ENCODE measurements at regions not wholly inside any gene's neighbourhood (a gene's known extent, or its start where the extent isn't known, plus 50 kb on each side); places are given as distances from the start of the nearest gene placed in this dataset.

GRCh38 chr3:99439892-99440291, 198.5 kb upstream of the COL8A1 start:
- DNase-seq (ENCODE audit: low read depth) = no peak

DNA sequence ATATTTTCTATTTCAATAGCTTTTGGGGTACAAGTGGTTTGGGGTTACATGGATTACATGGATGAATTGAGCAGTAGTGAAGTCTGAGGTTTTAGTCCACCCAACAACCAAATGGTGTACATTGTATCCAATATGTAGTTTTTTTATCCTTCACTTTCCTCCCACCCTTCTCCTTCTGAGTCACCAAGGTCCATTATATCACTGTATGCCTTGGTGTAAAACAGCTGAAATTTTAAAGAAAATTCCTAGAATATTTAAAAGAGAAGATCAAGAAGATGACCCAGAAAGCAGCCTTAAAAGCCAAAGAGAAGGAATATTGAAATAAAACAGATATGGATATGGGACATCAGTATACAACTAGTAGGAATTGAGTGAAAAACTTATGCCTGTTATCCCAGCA, 204.2 kb upstream of the COL8A1 start:
- DNase-seq (ENCODE audit: low read depth) = no peak

DNA sequence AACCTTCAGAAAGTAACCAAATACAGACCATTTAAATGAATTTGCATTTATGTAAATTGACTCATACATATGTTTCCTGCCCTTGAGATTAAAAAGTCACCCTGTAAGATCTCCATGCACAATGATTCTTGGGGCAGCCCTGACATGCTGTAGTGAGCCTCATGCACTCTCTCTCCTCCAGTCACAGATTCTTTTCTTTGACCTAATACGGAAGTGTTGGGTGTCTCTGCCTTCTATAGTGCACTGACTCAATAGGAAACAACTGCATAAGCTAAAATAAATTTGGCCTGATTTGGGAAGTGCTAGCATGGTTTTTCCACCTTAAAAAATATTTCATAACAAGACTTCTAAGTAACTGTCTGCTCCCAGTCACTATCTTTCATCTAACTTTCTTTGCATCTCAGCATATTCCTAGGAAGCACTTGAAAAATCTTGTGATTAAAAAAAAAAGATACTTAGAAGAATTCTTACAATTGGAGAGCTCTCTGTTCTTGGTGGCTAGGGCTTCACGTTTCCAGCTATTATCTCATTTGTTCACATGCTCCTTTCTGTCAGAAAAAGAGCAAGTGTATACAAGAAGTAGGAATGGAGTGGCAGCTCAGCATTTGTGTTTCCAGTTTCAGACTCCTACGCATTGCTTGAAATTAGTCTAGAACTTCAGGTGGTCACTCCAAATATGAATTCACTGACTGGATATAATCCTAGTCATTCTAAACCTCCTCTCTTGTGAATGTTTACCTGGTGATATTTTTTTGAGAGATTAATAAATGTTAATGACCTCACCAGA, 207.9 kb upstream of the COL8A1 start:
- no peak for DNase-seq (ENCODE audit: low read depth)

DNA sequence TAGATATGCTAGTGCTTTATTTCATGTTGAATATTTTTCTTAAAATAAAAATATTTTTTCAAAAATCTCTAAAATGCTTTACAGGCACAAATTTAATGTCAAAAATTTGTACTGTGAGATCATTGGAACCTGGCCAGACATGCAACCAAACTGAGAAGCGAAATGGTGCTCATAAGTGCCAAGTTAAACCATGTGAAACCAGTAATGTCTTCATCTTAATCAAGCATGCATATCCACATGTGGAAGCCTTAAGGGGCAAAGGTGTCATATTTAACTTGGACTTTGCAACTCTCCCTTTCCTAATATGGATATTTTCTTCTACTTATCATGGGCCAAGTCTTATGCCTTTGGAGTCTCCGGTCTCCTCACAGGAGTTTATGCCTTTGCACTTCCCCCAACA, 208.9 kb upstream of the COL8A1 start:
- no peak for DNase-seq (ENCODE audit: low read depth)

DNA sequence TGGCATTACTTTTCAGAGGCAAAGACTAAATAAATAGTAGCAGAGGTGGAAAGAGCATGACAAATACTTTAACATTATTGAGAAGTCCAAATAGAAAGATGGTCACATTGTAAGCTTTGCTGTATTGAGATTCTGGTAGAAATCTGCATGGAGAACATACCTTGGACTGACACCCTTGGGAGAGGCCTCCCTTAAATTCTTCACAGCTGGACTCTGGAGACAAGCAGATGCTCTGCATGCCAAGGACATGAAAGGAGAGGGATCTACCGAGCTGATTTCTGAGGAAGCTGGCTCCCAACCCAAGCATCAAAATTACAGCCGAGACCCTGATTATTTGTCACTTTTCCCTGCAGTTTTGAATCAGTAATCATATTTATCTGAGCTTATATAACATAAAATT, 212.5 kb upstream of the COL8A1 start:
- no peak for DNase-seq (ENCODE audit: low read depth)

DNA sequence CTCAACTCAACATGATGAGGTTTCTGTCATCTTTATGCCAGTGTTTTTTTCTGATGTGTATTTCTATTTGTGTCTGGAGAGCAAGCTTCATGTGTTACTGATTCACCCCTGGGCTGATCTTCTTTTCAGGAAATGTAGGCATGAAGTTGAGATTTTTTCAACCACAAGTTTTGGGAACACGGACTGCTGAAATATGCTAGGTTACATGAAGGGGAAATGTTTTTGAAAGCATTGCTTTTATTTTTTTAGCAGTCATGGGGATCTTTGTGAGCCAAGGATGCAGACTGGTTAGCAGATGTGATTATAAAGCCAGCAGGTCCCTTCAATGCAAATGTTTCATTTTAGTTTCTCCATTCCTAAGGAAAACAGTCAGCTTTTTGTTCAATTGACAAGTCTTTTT, 219.3 kb upstream of the COL8A1 start:
- no peak for DNase-seq (ENCODE audit: low read depth)

GRCh38 chr3:99418709-99419108, 219.7 kb upstream of the COL8A1 start:
- no peak for DNase-seq (ENCODE audit: low read depth)

GRCh38 chr3:99418209-99418635, 220.2 kb upstream of the COL8A1 start:
- no peak for DNase-seq (ENCODE audit: low read depth)

DNA sequence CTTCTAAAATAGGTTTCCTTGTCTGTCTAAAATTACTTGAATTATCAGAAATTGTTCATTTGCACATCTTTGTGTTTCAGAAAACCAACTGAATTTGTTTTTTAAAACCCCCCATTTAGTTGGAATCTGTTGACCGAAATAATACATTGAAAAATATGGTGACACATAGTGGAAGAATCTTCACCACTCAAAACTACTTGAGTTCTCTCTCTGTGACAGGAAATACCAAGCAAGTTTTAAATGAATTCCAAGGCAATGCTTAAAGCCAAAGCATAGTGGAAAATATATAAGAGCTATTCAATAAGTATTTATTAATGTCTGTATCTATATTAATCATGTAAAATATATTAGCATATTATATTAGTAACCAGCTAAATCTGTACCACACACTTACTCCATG, 224.9 kb upstream of the COL8A1 start:
- peak; percentile 49 for DNase-seq (ENCODE audit: low read depth)

DNA sequence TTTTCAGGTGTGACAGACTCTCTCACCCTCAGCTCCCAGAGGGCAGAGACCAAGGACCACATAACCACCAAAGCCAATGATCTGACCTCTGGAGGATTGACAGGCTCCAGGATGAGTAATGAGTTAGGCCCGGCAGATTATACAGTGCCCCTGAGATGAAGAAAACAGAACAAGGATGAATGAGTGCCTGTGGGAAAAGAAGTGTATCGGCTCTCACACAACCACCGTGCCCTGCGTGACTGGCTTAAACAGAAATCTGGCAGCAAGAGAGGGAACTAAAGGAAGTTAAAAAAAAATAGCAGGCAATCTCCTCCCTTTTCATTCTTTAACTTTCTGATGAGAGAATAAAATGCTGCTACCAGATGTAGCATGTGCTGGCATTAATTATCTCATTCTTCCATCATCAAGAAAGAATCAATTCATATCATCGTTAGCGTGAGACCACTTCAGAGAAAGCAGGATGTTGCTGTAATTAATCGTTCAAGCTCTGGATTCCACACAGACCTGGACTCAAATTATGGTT, 227.5 kb upstream of the COL8A1 start:
- no peak for DNase-seq (ENCODE audit: low read depth)

- DNase-seq (ENCODE audit: low read depth) = no peak
Measured at GRCh38 chr3:99409961-99410360, 228.4 kb upstream of the COL8A1 start.

DNA sequence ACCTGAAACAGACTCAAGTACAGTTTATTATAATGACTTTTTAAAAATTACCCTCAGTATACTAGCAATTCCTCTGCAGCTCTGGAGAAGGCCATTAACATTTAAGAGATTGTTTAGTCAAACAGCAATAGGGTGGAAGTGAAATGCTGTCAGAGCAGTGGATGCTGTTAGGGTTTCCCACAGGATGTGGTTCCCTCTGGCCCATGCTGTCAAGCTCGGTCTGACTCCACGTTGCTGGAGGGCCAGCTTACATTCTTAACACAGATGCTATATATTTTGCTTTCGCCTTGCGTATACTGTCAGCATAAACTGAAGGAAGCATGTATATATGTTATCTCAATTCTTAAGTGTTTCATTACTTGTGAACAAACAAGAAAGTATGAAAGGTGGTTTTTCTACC, 231.1 kb upstream of the COL8A1 start:
- DNase-seq (ENCODE audit: low read depth) = no peak

GRCh38 chr3:99402755-99403154, 235.6 kb upstream of the COL8A1 start:
- no peak for DNase-seq (ENCODE audit: low read depth)

GRCh38 chr3:99400352-99400751, 238.0 kb upstream of the COL8A1 start:
- no peak for DNase-seq (ENCODE audit: low read depth)

- no peak for DNase-seq (ENCODE audit: low read depth)
Measured at GRCh38 chr3:99396651-99397275, 241.6 kb upstream of the COL8A1 start.

DNA sequence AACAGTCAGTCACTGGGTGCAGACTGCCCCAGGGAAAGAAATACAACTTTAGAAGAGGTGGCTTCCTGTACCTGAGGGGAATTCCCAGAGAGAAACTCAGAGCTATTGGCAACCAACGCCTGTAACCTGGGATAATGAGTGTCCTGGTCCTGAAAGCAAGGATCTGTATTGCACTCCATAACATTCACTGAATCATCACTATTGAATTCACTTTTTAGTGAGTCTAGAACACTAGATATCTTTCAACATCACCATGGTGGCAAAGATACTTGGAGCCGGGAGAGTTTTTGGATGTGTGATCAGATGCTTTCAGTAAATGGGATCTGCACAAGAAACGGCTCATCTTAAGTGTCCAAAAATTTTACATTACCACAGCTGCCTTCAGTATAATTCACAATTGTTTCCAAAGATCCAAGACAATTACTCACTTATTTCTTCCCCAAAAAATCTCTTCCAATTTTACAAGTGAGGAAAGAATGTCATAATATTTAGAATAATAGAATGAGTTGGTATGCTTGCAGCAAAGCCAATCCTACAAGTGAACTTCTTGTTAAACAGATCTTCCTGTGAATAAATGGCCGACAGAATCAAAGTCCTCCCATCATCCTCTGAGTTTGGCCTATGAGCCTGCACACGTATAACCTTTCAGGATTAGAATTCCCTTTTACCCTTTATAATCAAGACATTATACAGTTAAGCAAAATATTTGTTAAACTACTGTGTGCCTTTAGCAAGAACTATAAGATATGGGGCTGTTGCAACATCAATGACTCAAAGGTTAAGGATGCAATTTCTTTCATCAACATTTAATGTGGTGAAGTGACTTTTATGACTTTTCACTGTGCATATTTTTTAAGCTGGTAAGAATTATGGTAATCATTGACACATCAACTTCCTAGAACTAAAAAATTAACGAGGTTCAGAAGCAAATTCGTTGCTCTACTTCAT, 243.3 kb upstream of the COL8A1 start:
- DNase-seq (ENCODE audit: low read depth) = peak; percentile 98

DNA sequence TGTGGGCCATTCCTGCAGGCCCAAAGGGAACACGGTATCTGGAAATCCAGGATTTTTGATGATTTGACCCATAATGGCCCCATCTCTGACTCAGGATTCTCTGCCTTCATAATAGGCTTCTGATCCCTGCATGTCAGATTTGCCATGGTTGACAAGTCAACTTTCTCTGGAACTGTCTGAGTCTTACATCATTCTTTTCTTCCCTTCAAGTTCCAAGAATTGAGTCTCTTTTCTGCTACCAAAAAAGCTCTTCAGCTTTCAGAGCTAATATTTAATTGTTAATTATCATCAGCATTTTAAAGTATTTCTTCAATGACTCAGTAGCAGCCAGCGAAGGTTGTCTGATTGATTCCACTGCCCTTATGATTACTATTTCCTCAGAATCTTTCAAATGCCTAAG, 244.4 kb upstream of the COL8A1 start:
- no peak for DNase-seq (ENCODE audit: low read depth)

- DNase-seq (ENCODE audit: low read depth) = no peak
Measured at GRCh38 chr3:99388780-99389179, 249.6 kb upstream of the COL8A1 start.

DNA sequence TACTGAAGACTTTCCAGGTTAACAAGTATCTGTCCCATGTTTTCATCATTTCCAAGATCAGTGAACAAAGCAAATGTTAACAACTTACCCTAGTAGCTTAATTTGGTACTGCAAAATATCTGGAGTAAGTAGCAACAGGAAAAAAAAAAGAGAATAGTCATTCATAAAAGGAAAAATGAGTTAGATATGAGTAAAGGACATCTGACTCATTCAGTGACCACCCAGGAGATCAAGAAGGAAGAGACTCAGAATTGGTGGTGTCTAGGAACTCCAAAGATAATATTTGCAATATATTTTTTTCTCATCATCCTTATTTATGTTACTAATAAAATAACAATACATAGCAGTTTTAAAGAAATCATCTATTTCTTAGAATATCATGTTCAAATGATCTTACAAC, 253.8 kb upstream of the COL8A1 start:
- no peak for DNase-seq (ENCODE audit: low read depth)

DNA sequence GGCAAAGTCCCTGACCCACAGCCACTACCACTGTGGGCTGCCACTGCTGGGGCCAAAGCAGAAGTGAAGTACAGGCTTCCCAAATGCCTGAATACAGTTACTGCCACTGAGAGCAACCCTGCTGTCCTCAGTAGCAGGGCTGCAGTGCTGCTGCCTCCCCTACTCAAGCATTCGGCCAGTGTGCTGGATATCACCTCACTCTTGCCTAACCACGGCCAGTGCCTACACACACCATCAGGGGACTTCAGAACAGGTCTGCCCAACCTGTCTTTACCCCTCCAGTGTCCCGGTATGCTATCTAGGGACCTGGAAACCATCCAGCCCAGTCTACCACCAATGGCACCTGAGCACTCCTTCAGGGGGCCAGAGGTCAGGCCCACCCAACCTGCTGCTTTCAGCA, 261.5 kb upstream of the COL8A1 start:
- DNase-seq (ENCODE audit: low read depth) = no peak

- no peak for DNase-seq (ENCODE audit: low read depth)
Measured at GRCh38 chr3:99373846-99374210, 264.6 kb upstream of the COL8A1 start.

- DNase-seq (ENCODE audit: low read depth) = no peak
Measured at GRCh38 chr3:99373088-99373845, 265.1 kb upstream of the COL8A1 start.

Data from HS-5 (cell line).